Adrenal gland (tissue), 5 donors: ENCODE measurements at regions not wholly inside any gene's neighbourhood (a gene's known extent, or its start where the extent isn't known, plus 50 kb on each side); places are given as distances from the start of the nearest gene placed in this dataset.

ENCODE experiments used
- POLR2A ChIP-seq, 2 donors: fragments of 450-650 bp; IDR thresholded peaks; one replicate each; pipeline ENCODE4 v1.6.1; 2017; ENCODE audit warnings: antibody characterized with exemption in 2 of 2, mild to moderate bottlenecking in 2 of 2, moderate library complexity in 1 of 2
- TF ChIP-seq, protein P1 (sequence below), 6 experiments: fragments of 450-650 bp in 4 of 6; fragments of 200-600 bp in 2 of 6; sonication (generic) in 1 of 6; IDR thresholded peaks; 1 replicate in 5 of 6; 2 replicates in 1 of 6; pipeline versions ENCODE4 v1.5.1 to v1.8.0; 2016 to 2021; ENCODE audit warnings: antibody characterized with exemption in 6 of 6, mild to moderate bottlenecking in 2 of 6, moderate library complexity in 1 of 6
- donor health status: DM: no; HTN: no; CAD: no.

DNA sequence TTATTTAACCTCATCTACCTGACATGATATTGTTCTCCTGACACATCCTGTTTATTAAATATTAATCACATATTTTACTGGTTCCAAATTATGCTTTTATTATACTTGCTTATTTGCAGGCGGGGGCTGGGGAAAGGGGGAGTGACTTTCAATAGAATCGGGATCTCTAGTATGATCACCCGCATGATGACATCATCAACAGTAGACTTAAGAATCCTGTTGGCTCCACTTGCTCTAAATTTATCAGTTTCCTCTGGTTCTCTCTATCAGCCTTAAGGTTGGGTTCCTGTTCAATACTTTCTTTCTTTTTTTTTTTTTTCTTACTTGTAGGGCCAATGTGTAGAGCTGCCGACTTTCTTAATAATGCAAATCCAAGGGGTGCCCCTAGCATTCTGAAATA lies 317.5 kb downstream of the BCHE start:
- no peak for TF ChIP-seq POLR2A (IDR thresholded peaks at IDR 0.05)
- TF ChIP-seq, protein P1, sequence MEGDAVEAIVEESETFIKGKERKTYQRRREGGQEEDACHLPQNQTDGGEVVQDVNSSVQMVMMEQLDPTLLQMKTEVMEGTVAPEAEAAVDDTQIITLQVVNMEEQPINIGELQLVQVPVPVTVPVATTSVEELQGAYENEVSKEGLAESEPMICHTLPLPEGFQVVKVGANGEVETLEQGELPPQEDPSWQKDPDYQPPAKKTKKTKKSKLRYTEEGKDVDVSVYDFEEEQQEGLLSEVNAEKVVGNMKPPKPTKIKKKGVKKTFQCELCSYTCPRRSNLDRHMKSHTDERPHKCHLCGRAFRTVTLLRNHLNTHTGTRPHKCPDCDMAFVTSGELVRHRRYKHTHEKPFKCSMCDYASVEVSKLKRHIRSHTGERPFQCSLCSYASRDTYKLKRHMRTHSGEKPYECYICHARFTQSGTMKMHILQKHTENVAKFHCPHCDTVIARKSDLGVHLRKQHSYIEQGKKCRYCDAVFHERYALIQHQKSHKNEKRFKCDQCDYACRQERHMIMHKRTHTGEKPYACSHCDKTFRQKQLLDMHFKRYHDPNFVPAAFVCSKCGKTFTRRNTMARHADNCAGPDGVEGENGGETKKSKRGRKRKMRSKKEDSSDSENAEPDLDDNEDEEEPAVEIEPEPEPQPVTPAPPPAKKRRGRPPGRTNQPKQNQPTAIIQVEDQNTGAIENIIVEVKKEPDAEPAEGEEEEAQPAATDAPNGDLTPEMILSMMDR (IDR thresholded peaks at IDR 0.05) = no peak
